ENCODE measurements at regions not wholly inside any gene's neighbourhood (a gene's known extent, or its start where the extent isn't known, plus 50 kb on each side); places are given as distances from the start of the nearest gene placed in this dataset.

- no peak for DNase-seq
Observed at GRCh38 chr2:19807866-19808265, 93.9 kb downstream of the TTC32 start.

GRCh38 chr2:19807346-19807745, 94.4 kb downstream of the TTC32 start:
- DNase-seq = no peak

- no peak for DNase-seq
Observed at GRCh38 chr2:19806591-19806990, 95.2 kb downstream of the TTC32 start.

- no peak for DNase-seq
Observed at GRCh38 chr2:19806131-19806530, 95.7 kb downstream of the TTC32 start.

DNA sequence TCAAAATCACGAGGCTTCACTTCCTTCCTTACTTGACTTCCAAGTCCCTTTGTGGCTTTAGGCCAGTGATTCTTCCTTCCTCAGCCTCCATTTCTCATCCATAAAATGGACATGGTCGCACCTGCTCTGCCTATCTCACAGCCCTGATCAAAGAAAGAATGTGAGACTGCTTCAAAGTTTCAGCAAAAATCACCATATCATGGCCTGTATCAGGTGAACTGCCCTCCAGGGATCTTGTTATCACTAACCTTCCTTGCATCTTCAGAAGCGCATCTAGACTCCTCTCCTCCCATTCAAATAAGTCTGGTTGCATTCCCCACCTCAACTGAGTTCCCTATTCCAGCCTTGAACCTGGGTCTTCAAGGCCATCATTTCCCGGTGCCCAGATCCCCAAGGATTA, 96.5 kb downstream of the TTC32 start:
- DNase-seq = no peak

DNA sequence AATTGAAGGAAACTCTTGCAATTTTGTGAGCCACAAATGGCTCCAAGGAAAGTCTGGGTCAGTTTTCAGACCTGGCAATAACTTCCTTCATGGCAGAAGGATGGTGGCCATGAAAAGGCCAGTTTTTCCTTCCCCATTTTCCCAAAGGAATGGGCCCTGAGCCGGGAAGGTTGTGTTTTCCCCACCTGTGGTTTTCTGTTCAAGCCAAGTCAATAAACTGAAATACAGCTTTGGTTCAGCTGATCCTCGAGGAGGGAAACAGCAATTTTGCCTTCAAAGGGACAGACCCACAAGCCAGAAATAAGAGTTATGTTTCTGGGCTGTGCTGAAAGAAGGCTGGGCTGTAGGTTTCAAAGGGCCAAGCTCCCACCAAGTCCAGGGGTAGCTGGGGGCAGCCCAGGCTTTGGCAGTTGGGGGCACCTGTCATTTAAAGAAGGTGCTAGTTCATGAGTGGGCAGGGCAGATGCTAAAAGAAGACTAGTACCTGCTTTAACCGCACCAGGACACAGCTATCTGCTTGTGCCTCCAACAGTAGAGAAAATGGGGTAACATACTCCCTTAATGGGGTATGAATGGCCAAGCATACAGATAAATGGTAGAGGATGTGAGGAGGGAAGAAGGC, 97.0 kb downstream of the TTC32 start:
- DNase-seq = no peak

DNA sequence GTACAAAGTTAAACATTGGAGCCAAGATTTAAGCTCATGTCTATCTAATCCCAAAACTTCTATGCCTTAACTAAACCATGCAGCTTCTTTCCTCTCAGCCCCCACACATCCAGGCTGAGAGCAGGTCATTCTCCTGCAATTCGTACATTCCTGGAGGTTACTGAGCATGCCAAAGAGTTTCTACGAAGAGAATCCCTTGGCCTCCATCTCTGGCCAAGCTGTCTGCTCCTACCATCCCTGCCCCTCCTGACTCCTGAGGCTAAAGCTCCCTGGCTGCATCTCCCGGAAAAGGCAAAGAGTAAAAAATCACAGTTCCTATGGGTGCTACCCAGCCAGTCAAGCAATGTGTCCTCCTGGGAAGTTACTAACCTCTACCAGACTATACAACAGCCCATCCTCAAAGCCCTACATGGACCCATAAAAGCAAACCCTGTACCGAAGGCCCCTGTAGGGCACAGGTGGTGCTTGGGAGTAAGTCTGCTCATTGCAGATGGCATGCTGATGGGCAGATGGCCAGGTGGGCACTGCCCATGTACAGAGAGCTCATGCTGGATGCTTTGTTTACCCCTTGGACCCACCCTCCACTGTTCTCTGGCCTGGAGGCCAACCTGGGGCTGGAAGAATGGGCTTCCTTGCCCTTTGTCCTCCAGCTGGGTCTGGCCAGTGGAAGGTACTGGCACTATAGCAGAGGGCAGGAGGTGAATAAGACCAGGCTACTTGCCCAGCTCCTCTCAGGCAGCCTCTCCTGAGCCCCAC, 99.5 kb downstream of the TTC32 start:
- DNase-seq = no peak

- no peak for DNase-seq
Observed at GRCh38 chr2:19801367-19802080, 100.3 kb downstream of the TTC32 start.

DNA sequence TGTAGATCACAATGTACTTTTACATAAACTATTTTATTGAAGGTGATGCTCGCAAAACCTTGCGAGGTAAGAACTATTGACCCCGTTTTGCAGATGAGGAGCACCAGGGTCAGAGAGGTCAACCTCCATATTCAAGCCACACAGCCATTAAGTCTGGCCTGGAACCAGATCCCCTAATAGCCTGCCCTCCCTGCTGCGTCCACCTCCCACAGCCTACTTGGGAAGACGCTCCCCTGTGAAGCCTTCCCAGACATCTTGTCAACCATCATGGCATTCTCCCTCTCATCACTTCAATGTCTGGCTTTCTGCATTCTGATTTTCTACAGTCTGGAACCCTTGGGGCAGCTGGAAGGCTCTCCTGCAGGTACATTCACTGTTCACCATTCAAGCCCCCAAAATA, 101.0 kb downstream of the TTC32 start:
- no peak for DNase-seq

DNA sequence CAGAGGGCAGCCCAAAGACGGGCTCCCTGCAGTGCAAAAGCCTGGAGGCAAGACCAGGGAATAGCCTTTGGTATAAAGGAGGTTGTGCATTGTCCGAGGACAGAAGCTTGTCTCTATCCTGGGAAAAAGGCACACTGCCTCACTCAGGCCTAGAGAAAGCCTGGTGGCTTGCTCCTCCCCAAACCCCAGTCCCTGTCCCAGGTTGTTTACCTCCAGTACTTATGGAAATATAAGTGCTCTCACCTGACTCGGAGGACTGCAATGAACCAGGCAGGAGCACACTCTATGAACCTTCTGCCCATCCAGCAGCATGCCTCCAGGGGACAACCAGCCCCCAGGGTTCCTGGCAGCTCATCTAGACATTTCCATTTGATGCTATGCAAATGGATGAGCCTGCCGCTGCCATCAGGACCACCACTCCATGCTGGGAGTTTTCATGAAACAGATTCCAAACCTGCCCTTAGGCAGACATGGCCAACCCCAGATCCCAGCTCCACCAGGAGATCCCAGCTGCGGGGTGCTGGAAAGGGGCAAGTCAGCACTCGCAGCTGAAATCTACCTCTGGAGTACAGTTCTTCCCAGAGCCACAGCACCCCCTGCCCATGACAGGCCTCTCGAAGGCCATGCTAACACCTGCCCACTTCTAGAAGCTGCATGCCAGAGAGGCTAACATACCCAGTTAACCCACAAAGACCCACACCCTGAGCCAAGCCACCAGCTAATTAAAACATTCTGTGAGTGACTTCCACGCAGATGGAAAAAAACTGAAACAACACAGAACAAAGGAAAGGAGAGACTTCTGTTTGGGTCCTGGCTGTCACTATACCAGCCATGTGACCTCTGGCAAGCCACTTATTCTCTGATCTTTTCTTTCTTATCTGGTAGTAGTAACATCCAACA, 101.7 kb downstream of the TTC32 start:
- no peak for DNase-seq

GRCh38 chr2:19797871-19798270, 103.9 kb downstream of the TTC32 start:
- no peak for DNase-seq

GRCh38 chr2:19797243-19797810, 104.5 kb downstream of the TTC32 start:
- DNase-seq = no peak

- no peak for DNase-seq
Observed at GRCh38 chr2:19796035-19796695, 105.6 kb downstream of the TTC32 start.

DNA sequence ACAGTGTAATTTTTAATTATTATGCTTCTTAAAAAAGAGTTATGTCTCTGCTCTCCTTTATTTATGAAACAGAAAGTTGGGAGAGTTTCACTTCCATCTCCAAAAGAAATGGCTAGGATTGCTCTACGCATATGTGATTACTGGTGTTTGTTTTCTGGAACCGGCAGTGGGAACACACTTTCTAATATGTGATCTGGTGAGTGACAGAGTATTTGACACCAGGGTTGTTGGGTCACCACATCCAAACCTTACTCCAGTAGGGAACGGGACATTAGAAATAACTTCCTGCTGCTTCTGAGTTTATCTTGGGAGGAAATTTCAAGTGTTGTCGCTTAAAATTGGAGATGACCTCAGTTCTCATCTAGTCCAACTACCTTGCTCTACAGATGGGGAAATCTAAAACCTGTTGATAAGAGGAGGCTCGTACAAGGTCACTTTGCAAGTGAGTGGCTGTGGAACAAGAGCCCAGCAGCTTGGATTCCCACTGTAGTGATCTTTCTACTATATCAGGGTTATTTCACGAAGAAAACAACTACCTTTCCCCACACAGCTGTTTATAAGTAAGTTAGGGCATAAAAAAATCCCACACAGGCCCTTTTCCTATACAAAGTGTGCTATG, 108.5 kb downstream of the TTC32 start:
- DNase-seq = no peak

GRCh38 chr2:19790291-19790690, 111.5 kb downstream of the TTC32 start:
- DNase-seq = no peak

GRCh38 chr2:19787134-19787533, 114.6 kb downstream of the TTC32 start:
- no peak for DNase-seq

- DNase-seq = no peak
Observed at GRCh38 chr2:19786408-19787058, 115.2 kb downstream of the TTC32 start.

DNA sequence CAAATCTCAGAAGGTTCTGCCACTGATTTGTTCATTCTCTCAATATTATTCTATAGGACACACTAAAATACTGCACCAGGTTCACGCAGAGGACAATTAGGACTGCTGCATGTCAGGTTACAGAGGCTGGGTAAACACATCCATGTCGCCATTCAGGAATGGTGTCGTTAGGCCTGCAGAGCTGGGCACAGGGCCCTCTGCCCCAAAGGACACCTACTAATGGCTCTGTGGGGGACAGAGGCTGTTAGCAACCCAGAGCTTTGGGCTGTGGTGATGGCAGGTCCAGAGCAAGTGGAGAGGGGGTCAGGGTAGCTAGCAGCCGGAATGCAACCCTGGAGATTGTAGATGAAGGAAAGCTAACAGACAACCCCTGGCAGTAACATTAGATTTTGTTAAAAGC, 115.9 kb downstream of the TTC32 start:
- no peak for DNase-seq

DNA sequence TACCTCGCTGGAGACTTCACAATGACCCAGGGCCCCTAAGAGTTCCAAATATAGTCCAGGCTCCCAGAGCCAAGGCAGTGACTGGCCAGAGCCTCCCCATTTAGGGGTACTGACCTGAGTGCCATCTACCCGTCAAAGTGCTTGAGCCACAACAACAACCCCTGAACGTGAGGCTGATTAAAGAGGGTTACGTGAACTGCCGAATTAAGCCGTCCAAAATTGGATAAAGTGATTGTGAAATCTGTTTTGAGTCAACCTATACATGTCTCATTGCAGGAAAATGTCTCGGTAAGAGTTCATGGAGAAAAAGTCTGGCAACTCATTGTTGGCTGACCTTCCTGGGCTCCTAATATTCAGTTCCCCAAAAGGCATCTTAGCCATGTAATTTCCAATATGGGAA, 116.3 kb downstream of the TTC32 start:
- DNase-seq = no peak

- no peak for DNase-seq
Observed at GRCh38 chr2:19784456-19784855, 117.3 kb downstream of the TTC32 start.

DNA sequence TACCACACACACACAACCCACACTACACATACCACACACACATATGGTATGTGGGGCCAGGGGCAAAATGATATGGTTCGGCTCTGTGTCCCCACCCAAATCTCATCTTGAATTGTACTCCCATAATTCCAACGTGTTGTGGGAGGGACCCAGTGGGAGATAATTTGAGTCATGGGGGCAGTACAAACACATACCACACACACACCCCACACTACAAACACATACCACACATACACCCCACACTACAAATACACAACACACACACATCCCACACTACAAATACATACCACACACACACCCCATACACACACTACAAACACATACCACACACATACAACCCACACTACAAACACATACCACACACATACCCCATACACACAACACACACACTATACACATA, 117.8 kb downstream of the TTC32 start:
- no peak for DNase-seq
